Mesothelial cell of epicardium (in vitro differentiated cells): ENCODE measurements at regions not wholly inside any gene's neighbourhood (a gene's known extent, or its start where the extent isn't known, plus 50 kb on each side); places are given as distances from the start of the nearest gene placed in this dataset.
A peak's percentile ranks its signal among the peaks of the same experiment; 100 is the strongest.

Experiments used
- DNase-seq, 2 experiments: peaks; one replicate each; pipeline ENCODE4 v3.0.0; 2021; ENCODE audit warnings: low spot score in 2 of 2; ENCODE audit not compliant: unreplicated experiment in 2 of 2
- H3K27ac Mint-ChIP-seq: 2 replicates; pipeline ENCODE4 v1.8.0; 2021; ENCODE audit warnings: mixed read lengths
- H3K27me3 Mint-ChIP-seq: 2 replicates; pipeline ENCODE4 v1.8.0; 2021; ENCODE audit warnings: low read depth, mixed read lengths
- H3K36me3 Mint-ChIP-seq: 2 replicates; pipeline ENCODE4 v1.8.0; 2021; ENCODE audit warnings: mixed read lengths
- H3K4me1 Mint-ChIP-seq: 2 replicates; pipeline ENCODE4 v1.8.0; 2021; ENCODE audit warnings: mixed read lengths
- H3K4me3 Mint-ChIP-seq: 2 replicates; pipeline ENCODE4 v1.8.0; 2021; ENCODE audit warnings: mild to moderate bottlenecking, moderate library complexity, mixed read lengths
- H3K9me3 Mint-ChIP-seq: 2 replicates; pipeline ENCODE4 v1.8.0; 2021; ENCODE audit warnings: mixed read lengths
- TF ChIP-seq, protein P1 (sequence below): fragments of 200-600 bp; sonication (generic); IDR thresholded peaks from one replicate; pipeline ENCODE4 v1.5.0; 2021; ENCODE audit warnings: antibody characterized with exemption; ENCODE audit not compliant: unreplicated experiment

DNA sequence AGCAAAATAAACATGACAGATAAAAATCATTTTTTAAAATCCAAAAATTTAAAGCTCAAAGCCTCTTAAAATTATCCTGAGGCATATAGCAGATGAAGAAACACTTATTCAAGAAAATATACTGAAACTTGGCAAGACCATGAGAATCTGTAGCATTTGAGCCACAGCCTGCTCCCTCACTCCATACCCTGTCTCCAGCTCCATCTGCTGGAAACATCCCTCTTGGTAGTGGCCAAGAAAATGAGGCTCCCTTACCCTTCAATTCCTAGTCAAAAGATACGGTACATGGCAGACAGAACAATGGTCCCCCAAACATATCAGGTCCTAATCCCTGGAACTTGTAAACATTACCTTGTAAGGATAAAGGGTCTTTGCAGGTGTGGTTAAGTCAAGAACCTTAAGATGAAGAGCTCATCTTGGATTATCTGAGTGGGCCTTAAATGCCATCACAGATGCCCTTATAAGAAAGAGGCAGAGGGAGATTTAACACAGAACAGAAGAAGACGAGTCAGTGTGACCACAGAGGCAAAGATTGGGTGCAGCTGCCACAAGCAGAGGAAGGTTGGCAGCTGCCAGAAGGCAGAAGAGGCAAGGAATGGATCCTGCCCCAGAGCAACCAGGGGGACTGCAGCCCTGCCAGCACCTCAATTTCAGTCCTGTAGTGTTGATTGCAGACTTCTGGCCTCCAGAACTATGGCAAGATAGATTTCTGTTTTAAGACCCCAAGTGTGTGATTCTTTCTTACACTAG lies 149.4 kb downstream of the ZNF248 start:
- H3K4me3 Mint-ChIP-seq: no peak overlapping the region
- no peaks in the 10 kb centered on the region for H3K4me1 Mint-ChIP-seq
- no peaks in the 10 kb centered on the region for H3K27me3 Mint-ChIP-seq
- TF ChIP-seq, protein P1, sequence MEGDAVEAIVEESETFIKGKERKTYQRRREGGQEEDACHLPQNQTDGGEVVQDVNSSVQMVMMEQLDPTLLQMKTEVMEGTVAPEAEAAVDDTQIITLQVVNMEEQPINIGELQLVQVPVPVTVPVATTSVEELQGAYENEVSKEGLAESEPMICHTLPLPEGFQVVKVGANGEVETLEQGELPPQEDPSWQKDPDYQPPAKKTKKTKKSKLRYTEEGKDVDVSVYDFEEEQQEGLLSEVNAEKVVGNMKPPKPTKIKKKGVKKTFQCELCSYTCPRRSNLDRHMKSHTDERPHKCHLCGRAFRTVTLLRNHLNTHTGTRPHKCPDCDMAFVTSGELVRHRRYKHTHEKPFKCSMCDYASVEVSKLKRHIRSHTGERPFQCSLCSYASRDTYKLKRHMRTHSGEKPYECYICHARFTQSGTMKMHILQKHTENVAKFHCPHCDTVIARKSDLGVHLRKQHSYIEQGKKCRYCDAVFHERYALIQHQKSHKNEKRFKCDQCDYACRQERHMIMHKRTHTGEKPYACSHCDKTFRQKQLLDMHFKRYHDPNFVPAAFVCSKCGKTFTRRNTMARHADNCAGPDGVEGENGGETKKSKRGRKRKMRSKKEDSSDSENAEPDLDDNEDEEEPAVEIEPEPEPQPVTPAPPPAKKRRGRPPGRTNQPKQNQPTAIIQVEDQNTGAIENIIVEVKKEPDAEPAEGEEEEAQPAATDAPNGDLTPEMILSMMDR: no peak
- DNase-seq: no peak
- H3K36me3 Mint-ChIP-seq: peaks cover 3% of the 10 kb centered on the region
- H3K9me3 Mint-ChIP-seq: peaks cover 42% of the 10 kb centered on the region
- H3K27ac Mint-ChIP-seq: no peak overlapping the region

DNA sequence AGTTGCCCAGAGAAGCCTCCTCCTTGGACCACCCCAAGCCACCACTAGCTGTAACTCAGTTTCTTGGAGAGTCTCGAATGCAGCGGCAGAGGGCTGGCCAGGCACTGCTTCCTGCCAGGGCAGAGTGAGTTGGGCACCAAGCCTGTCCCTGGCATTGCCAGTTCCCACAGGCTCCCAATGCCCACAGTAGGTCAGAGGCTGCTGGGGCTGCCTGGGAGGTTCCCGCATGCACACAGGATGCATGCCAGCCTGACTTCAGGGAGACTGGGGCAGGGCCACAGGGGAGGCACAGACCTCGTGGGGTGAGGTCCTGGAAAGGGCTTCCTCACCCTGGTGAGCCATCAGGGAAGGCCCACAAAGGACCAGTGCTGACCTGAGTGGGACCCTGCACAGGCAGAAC lies 152.8 kb downstream of the ZNF248 start:
- Mint-ChIP-seq H3K4me1 (no peaks in the 10 kb centered on the region), H3K9me3 (peaks cover 53% of the 10 kb centered on the region), H3K36me3 (peaks cover 3% of the 10 kb centered on the region), H3K27me3 (no peaks in the 10 kb centered on the region), H3K4me3 (no peak overlapping the region), H3K27ac (no peak overlapping the region)
- TF ChIP-seq, protein P1: no peak
- no peak for DNase-seq

DNA sequence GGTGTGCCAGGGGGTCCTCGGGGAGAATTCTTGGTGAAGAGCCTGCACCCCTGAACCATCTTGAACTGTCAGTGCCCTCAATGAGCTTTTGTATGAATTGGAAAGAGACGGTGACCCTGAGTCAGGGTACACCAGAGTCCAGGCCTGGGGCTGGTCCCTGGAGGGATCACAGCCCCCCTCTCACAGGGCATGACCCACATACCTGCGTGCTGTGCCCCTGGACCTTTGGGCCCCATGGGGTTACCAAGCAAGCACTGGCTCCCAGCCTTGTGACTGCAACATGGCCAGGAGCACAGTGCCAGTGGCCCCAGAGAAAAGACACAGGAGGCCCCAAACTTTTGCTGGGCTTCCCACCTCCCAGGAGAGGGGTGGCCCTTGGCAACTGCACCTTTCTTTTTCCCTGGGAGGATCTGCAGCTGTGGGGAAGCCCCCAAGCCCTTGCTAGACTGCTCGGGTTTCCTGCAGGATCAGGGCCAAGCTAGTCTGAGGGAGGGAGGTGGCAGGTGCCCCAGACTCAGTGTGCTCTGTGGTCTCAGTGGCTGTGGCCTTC lies 153.5 kb downstream of the ZNF248 start:
- TF ChIP-seq, protein P1: no peak
- Mint-ChIP-seq H3K9me3 (peaks cover 53% of the 10 kb centered on the region), H3K27ac (no peak overlapping the region), H3K27me3 (no peaks in the 10 kb centered on the region), H3K4me3 (no peak overlapping the region), H3K36me3 (peaks cover 3% of the 10 kb centered on the region), H3K4me1 (no peaks in the 10 kb centered on the region)
- peak in 1 of 2 experiments; percentile 17 for DNase-seq

DNA sequence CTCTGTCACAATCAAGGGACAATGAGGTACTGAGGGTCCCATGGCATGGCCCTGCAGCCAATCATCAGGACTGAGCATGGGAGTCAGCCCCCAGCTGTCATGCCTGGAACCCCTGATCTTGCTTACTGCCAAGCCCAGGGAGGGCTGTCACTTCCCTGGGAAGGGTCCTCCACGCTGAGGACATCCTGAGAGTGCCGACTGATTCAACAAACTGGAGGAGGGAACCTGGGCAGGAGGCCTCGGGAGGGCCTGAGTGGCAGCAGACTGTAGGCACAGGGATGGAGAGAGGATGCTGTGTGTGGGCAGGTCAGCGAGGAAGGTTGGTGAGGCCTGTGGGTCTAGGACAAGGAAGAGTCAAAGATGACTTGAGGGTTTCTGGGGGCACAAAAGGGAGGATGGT lies 154.3 kb downstream of the ZNF248 start:
- peaks cover 3% of the 10 kb centered on the region for H3K36me3 Mint-ChIP-seq
- no peak overlapping the region for H3K4me3 Mint-ChIP-seq
- DNase-seq: peak in 1 of 2 experiments; percentile 24
- H3K9me3 Mint-ChIP-seq: peaks cover 46% of the 10 kb centered on the region
- no peaks in the 10 kb centered on the region for H3K4me1 Mint-ChIP-seq
- TF ChIP-seq, protein P1: no peak
- H3K27me3 Mint-ChIP-seq: no peaks in the 10 kb centered on the region
- no peak overlapping the region for H3K27ac Mint-ChIP-seq

DNA sequence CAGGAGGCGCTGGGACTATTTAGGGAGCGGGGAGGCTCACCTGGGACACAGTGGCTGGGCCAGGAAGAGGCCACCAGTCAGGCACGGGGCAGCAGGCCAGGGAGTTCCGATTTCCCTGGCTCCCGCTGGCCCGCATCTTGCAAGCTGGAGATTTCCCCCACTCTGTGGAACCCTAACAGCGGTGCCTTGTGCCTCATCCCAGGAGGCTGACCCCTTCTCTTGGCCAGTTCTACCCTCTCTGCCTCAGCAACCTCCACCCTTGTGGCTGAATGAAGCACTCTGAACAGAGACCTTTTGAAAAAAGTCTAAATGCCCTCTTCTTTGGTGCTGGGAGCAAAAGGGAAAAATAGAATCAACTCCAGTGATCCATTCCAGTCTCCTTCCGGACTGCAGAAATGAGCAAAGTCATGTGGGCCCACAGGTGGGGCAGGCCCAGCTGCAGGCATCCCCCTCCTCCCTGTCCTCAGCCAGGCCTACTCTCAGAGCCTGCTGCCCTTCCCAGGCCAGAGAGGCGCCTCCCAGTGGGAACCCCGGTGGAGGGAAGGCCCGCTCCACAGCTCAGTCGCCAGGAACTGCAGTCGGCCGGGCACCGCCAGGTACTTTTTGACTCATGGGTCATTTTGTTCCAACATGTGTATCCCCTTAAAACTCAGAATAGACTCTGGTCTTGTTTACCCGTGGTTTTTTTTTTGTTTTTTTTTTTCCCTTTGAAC lies 155.5 kb downstream of the ZNF248 start:
- TF ChIP-seq, protein P1: no peak
- Mint-ChIP-seq H3K27ac (no peak overlapping the region), H3K4me3 (no peak overlapping the region), H3K4me1 (no peaks in the 10 kb centered on the region), H3K27me3 (no peaks in the 10 kb centered on the region), H3K9me3 (peaks cover 38% of the 10 kb centered on the region), H3K36me3 (peaks cover 3% of the 10 kb centered on the region)
- peak in 1 of 2 experiments; percentile 25 for DNase-seq
